NCI-H1105 treated with DMSO at 0.1 percent for 48 hours (cell line): ENCODE measurements at regions not wholly inside any gene's neighbourhood (a gene's known extent, or its start where the extent isn't known, plus 50 kb on each side); places are given as distances from the start of the nearest gene placed in this dataset.

ENCODE experiments used
- DNase-seq: peaks from one replicate; lab custom pipeline; 2025; lab: John Stamatoyannopoulos, UW

- no peak for DNase-seq
These were observed 552.1 kb downstream of the CDH26 start for GRCh38 chr20:60510356-60510755.

GRCh38 chr20:60512443-60512842, 554.2 kb downstream of the CDH26 start:
- DNase-seq: no peak

DNA sequence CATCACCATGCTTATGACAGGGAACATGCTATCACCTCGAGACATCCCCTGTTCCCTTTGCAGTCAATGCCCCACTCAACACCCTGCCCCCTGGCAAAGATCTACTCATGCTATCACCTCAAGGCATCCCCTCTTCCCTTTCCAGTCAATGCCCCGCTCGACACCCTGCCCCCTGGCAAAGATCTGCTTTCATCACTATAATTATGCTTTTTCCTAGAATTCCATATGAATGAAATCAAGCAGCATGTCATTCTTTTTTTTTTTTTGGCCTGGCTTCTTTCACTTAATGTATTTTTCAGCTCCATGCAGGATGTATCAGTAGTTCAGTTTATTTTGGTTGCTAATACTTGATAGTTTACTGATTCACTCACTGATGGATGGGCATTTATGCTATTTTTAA, 554.9 kb downstream of the CDH26 start:
- no peak for DNase-seq

GRCh38 chr20:60516442-60516841, 558.2 kb downstream of the CDH26 start:
- DNase-seq: no peak

DNA sequence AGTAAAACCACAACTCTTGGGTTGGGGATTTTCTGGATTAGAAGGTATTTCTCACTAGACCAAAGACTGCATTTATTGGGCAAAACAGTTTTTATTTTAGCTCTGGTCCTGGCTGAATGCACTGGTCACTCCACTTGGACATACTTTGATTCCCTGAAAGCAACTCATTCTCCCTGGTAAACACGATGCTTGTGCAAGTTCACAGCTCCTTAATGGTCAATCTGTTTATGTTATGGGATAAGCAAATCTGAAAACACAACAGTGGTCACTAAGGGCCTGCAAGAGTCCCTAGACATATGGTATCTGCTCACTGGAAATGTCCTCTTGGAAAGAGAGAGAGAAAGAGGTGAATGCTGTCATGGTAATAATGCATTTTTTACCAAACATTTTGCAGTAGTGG, 559.8 kb downstream of the CDH26 start:
- no peak for DNase-seq

- no peak for DNase-seq
These were observed 567.2 kb downstream of the CDH26 start for GRCh38 chr20:60525397-60525796.

- no peak for DNase-seq
These were observed 569.4 kb downstream of the CDH26 start for GRCh38 chr20:60527656-60528055.

DNA sequence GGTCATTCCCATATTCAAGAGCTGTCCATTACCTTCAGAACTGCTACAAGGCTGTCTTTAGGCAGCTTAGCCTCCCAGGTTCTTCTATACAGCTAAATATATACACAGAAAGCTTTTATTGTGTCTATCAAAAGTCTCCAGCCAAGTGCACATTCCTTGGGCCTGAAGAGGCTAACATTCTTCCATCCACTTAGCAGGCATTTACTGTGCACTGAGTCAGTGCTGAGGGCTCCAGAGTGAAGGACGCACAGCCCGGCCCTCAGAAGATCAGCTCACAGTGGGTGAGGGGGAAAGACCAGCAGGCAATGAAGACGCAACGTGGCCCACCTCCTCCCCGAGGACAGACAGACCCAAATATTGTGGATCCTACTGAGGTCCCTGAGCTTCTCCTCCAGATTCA, 569.9 kb downstream of the CDH26 start:
- no peak for DNase-seq

- no peak for DNase-seq
These were observed 570.9 kb downstream of the CDH26 start for GRCh38 chr20:60529149-60529548.

- DNase-seq: no peak
These were observed 577.0 kb downstream of the CDH26 start for GRCh38 chr20:60535211-60535610.

- DNase-seq: peak; percentile 37
These were observed 582.4 kb downstream of the CDH26 start for GRCh38 chr20:60540591-60540990.

DNA sequence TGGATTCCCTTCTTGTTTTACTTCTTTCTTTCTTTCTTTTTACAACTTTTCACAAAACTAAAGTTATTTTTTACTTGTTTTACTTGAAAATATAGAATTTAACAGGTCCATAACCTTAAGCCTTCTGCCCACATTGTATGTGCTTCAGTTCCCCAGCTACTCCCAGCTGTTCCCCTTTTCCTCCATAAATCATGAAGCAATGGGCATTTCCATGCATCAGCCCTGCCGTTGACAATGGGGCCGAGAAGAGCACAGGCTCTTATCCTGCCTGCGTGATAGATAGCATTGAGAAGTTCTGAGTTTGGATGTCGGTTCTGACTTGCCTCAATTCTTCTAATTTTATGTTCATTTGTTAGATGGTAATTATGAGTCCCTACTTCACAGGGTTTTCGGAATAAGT, 583.8 kb downstream of the CDH26 start:
- DNase-seq: no peak

DNA sequence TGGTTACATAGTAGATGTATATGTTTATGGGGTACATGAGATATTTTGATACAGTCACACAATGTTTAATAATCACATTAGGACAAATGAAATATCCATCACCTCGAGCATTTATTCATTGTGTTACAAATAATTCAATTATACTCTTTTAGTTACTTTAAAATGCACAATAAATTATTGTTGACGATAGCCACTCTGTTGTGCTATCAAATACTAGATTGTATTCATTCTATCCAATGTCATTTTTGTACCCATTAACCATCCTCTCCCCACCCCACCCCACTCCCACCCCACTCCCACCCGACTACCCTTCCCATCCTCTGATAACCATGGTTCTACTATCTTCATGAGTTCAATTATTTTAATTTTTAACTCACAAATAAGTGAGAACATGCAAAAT, 585.4 kb downstream of the CDH26 start:
- DNase-seq: no peak

DNA sequence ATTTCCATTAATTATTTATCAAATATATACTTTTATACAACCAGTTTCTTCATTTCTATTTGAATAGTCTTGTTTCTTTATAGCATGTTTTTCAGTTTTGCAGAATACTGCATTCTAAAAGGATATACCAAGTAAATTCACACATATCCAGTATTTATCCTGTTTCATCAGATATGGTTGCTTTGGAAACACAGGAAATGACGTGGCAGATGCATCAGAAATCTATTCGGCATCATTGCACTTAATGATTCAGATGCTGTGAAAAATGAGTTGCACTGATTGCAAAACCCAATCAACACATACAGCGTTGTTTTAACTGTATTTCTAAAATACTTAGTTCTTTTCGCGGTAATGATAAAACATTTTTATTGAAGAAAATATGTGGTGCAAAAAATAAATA, 594.9 kb downstream of the CDH26 start:
- DNase-seq: no peak

DNA sequence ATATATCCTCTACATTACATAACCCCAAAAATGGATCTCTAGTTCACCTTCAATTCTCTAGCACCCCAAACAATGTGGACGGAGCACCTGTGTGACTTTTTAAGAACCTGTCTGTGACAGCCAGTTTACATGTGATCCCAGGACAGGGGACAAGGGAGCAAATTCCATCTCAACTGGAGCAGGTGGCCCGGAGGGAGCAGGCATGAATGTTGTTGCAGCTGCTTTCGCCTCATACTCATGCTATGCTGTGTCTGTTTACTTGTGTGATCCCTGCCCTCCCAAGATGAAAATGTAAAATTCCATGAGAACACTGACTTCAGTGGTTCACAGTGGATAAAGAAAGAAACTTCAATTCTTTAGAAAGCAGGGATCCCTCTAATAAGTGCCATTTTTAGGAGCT, 600.3 kb downstream of the CDH26 start:
- no peak for DNase-seq

GRCh38 chr20:60559462-60559861, 601.2 kb downstream of the CDH26 start:
- DNase-seq: no peak

- DNase-seq: no peak
These were observed 602.8 kb downstream of the CDH26 start for GRCh38 chr20:60561052-60561451.

GRCh38 chr20:60565083-60565482, 606.9 kb downstream of the CDH26 start:
- DNase-seq: peak; percentile 6

GRCh38 chr20:60565551-60565950, 607.3 kb downstream of the CDH26 start:
- DNase-seq: no peak

DNA sequence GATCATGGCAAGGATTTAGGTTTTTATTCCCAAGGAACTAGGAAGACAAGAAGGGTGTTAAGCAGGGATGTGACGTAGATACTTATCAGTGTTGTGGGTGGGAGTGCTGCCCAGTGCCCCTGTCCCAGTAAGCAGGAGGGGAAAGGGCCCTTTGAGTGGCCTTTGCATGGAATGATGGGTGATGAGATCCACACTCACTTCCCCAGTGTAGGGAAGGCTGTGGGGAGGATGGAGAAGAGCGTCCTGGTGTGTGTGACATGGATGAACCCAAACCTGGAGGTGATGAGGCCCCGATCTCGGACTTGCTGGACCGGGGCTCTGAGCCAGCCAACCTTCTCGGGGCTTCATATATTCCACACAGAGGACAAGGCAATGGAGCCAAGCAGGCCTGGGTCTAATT, 610.9 kb downstream of the CDH26 start:
- DNase-seq: no peak

GRCh38 chr20:60570481-60571277, 612.5 kb downstream of the CDH26 start:
- DNase-seq: peak; percentile 100

DNA sequence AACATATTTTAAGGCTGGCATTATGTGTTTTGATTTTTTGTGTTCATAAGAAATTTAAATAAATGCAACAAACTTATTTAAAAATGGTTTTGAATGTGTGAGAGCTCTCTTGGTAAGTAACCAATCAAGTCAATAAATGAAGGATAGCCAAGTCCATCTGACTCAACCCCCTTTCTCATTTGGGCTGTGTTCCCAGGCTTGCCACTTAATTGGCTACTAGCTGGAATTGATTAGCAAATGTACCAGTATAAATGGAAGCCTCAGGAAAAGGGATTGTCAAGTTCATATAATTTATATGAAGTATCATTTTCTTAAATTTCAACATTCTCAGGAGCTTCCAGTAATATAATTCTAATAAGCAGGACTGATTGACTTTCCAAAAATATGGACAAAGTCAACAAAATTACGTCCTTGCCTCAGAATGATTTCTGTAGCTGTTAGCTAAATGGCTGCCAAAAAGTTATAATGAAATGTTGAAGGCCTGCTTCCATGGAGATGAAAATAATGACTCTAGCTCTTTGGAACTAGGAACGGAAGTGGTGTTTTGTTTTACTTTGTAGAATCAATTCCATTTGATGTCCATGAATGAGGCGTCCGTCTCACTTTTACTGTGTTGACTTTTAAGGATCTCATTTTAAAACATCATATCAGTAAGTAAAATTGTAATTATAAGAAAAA, 614.9 kb downstream of the CDH26 start:
- DNase-seq: peak; percentile 96

- no peak for DNase-seq
These were observed 618.0 kb downstream of the CDH26 start for GRCh38 chr20:60576236-60576635.
